Left cardiac atrium (tissue), 4 donors: ENCODE measurements at regions not wholly inside any gene's neighbourhood (a gene's known extent, or its start where the extent isn't known, plus 50 kb on each side); places are given as distances from the start of the nearest gene placed in this dataset.
"Not testable (repeated sequence)": the region's sequence is repeated elsewhere in the genome, so short reads cannot be mapped to it uniquely, and the experiment has no call there.

Experiments
- ATAC-seq, 2 donors: fragments of 200-7000 bp; cut with Tn5 transposase; one replicate each; pipeline ENCODE4 v1.9.1; 2020; ENCODE audit warnings: mild to moderate bottlenecking in 2 of 2, moderate library complexity in 2 of 2
- DNase-seq: peaks from one replicate; pipeline ENCODE4 v3.0.0-alpha.2; 2020
- intact Hi-C, 2 donors: fragments of 100-400 bp; cut with DNase I; formaldehyde crosslinking; loops; one replicate each; pipeline versions ENCODE4 v1.14.1 to v1.15.1; 2022 to 2023
- donor health status: DM: no; HTN: yes; CAD: no.
- donor health status: DM: no; HTN: yes; CAD: no; lungs with severe emphysema.
- donor health status: DM: yes; HTN: yes; CAD: no.
- donor health status: Dilated cardiomyopathy.

GRCh38 chr10:109809954-109810353 is 113.4 kb downstream of the XPNPEP1 start:
- intact Hi-C loops, ATAC-seq, DNase-seq: not testable (repeated sequence)

GRCh38 chr10:109801191-109801590 is 122.1 kb downstream of the XPNPEP1 start:
- DNase-seq, ATAC-seq, intact Hi-C loops: not testable (repeated sequence)

- ATAC-seq (peak in 1 of 2 donors; percentile 67), DNase-seq (no peak)
- intact Hi-C loops = no loop called here
Observed at GRCh38 chr10:109790647-109791046, 132.7 kb downstream of the XPNPEP1 start.

- DNase-seq = no peak
Observed at GRCh38 chr10:109784236-109784635, 139.1 kb downstream of the XPNPEP1 start.

GRCh38 chr10:109783286-109783685 is 140.0 kb downstream of the XPNPEP1 start:
- intact Hi-C loops = no loop called here
- no peak for ATAC-seq

More at GRCh38 chr10:109784236-109784635, 139.1 kb downstream of the XPNPEP1 start:
- no peak for ATAC-seq
- intact Hi-C loops = no loop called here

GRCh38 chr10:109780997-109781396 is 142.3 kb downstream of the XPNPEP1 start:
- no peak for ATAC-seq
- intact Hi-C loops = no loop called here

More at GRCh38 chr10:109783286-109783685, 140.0 kb downstream of the XPNPEP1 start:
- DNase-seq = no peak

GRCh38 chr10:109778993-109779392 is 144.3 kb downstream of the XPNPEP1 start:
- intact Hi-C loops = no loop called here
- ATAC-seq (no peak), DNase-seq (no peak)

More at GRCh38 chr10:109780997-109781396, 142.3 kb downstream of the XPNPEP1 start:
- DNase-seq = no peak

GRCh38 chr10:109774121-109774440 is 149.2 kb downstream of the XPNPEP1 start:
- DNase-seq (no peak), ATAC-seq (no peak)
- intact Hi-C loops = no loop called here

- ATAC-seq (peak in 1 of 2 donors; percentile 34), DNase-seq (no peak)
- intact Hi-C loops = no loop called here
Observed at GRCh38 chr10:109773288-109774120, 149.8 kb downstream of the XPNPEP1 start.

GRCh38 chr10:109770663-109771062 is 152.6 kb downstream of the XPNPEP1 start:
- no peak for DNase-seq
- ATAC-seq = no peak
- intact Hi-C loops = no loop called here

- peak in 1 of 2 donors; percentile 11 for ATAC-seq
- DNase-seq = no peak
- intact Hi-C loops = no loop called here
Observed at GRCh38 chr10:109769966-109770365, 153.3 kb downstream of the XPNPEP1 start.

- intact Hi-C loops = no loop called here
- ATAC-seq = no peak
- no peak for DNase-seq
Observed at GRCh38 chr10:109765838-109766237, 157.5 kb downstream of the XPNPEP1 start.

GRCh38 chr10:109762555-109762954 is 160.8 kb downstream of the XPNPEP1 start:
- intact Hi-C loops = no loop called here
- ATAC-seq = no peak
- no peak for DNase-seq

GRCh38 chr10:109757670-109758069 is 165.6 kb downstream of the XPNPEP1 start:
- intact Hi-C loops, DNase-seq, ATAC-seq: not testable (repeated sequence)

- DNase-seq = no peak
- intact Hi-C loops = no loop called here
- ATAC-seq = no peak
Observed at GRCh38 chr10:109746861-109747260, 176.4 kb downstream of the XPNPEP1 start.

GRCh38 chr10:109744020-109744419 is 179.3 kb downstream of the XPNPEP1 start:
- DNase-seq (no peak), ATAC-seq (no peak)
- intact Hi-C loops = no loop called here

GRCh38 chr10:109743574-109743973 is 179.7 kb downstream of the XPNPEP1 start:
- intact Hi-C loops = no loop called here
- DNase-seq (no peak), ATAC-seq (no peak)

GRCh38 chr10:109743146-109743545 is 180.2 kb downstream of the XPNPEP1 start:
- ATAC-seq = peak in 1 of 2 donors; percentile 34
- DNase-seq = no peak
- intact Hi-C loops = no loop called here

GRCh38 chr10:109741712-109742111 is 181.6 kb downstream of the XPNPEP1 start:
- ATAC-seq = no peak

GRCh38 chr10:109740436-109740835 is 182.9 kb downstream of the XPNPEP1 start:
- intact Hi-C loops = no loop called here
- ATAC-seq = no peak

More at GRCh38 chr10:109741712-109742111, 181.6 kb downstream of the XPNPEP1 start:
- intact Hi-C loops = no loop called here
- no peak for DNase-seq

GRCh38 chr10:109737626-109738025 is 185.7 kb downstream of the XPNPEP1 start:
- ATAC-seq = no peak
- intact Hi-C loops = no loop called here
- no peak for DNase-seq

More at GRCh38 chr10:109740436-109740835, 182.9 kb downstream of the XPNPEP1 start:
- DNase-seq = no peak
